Brain pericyte (primary cell): ENCODE measurements at regions not wholly inside any gene's neighbourhood (a gene's known extent, or its start where the extent isn't known, plus 50 kb on each side); places are given as distances from the start of the nearest gene placed in this dataset.
"Not testable (repeated sequence)": the region's sequence is repeated elsewhere in the genome, so short reads cannot be mapped to it uniquely, and the experiment has no call there.

Experiments
- DNase-seq: peaks from one replicate; pipeline ENCODE4 v3.0.0-alpha.2; 2012; ENCODE audit warnings: low read depth, low spot score

DNA sequence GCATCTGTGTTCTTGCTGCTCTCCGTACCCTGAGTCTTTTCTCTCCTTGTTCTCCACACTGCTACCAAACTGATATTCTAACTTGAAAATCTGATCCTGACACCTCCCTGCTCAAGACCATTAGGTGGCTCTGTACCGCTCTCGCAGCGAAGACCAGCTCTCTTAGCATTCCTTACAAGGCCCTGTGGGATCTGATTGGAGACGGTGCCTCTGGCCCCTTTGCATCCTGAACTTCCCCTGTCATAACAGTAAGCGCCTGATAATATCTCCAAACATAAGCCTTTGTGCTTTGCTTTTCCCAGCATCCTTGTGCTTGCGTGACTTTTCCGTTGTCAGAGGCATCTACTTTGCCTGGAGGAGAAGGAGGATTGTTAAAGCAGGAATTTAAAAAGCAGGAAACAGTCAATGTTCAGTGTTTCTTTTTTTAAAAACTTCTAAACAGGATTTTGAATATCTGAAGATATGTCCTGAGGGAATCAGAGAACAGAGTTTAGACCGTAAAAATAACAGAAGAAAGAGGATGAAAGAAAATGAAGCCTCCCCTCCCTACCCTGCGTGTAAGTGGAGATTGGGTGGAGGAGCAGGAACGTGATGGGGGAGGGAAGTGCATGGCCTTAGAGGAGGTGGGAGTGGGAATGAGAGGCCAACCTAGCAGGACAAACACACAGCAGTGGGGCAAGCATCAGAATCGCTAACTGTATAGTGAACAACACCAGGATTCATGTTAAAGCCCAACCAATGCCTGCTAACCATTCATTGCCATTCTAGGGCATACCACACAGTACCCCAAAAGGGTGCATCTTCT is 89.2 kb upstream of the STMND1 start:
- DNase-seq: no peak

DNA sequence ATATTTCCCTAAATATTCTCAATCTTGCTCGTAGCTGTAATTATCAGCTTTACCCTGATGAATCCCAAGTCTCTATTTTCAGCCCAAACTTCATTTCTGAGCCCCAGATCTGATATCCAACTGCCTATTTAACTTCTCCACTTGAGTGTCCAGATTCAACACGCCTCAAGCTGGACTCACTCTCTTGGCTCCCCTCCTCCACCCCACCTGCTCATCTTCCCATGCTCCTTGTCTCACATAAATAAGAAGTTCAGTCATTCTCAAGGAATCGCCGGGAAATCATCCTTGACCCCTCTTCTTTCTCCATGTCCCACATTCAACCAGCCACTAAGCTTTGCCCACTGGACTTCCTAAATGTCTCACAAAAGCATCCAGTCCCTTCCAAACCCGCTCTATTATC is 89.9 kb upstream of the STMND1 start:
- DNase-seq: no peak

DNA sequence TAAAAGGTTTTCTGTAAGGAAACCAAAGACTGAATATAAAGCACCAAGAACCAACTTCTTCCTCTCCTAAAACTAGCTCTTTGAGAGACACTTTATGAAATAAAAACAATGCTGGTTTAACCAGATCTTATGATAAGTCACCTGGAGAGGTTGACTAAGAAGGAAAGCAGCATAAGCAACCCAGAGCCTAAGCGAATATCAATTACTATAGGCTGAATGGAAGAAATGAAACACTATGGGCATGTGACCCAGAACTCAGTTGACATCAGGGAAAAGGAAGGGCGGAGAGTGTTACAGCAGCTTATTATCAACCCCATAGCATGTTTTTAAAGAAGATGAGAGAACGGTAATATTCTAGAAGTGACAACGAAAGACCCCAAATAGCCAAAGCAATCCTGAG is 94.1 kb upstream of the STMND1 start:
- no peak for DNase-seq

DNA sequence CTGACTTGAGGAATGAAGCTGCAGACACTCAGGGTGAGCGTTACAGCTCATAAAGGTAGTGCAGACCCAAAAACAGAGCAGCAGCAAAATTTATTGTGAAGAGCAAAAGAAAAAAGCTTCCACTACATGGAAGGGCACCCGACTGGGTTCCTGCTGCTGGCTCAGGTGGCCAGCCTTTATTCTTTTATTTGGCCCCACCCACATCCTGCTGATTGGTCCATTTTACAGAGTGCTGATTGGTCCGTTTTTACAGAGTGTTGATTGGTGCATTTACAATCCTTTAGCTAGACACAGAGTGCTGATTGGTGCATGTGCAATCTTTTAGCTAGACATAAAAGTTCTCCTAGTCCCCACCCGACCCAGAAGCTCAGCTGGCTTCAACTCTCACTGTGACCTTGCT is 95.3 kb upstream of the STMND1 start:
- no peak for DNase-seq

DNA sequence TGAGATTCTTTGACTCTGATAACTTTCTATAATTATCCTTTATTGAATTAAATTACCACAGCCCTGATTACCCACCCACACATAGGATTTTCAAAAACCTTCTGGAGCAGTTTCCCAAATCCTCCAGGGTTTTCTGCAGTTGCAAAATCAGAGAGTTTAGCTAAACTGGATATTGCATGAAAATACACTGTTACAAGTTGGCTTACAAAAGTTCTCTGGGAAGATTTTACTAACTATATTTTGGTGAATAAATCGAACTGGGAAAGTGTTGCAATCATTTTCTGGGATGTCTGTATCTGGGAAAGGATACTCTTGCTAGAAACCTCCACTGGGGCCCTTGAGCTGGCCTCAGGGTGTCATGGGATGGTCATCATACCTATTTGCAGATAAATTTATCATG is 97.6 kb upstream of the STMND1 start:
- no peak for DNase-seq

DNA sequence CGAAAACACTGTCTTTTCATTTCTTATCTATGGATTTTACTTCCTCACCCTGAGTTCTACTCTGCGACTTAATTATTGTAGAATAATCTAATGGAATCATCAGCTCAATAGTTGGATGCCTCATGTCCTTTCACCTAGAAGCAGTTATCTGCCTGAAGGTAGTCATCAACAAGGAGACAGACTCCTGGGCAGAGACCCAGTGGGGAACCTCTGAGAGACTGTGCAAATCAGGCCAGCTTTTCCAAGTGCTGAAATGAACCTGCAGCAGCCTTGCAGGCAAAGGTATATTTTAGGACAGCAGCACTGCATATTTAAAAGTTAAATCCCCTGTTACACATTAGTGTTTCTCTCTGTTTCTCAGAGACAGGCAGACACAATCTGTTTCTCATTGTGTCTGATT is 99.7 kb upstream of the STMND1 start:
- DNase-seq: no peak

DNA sequence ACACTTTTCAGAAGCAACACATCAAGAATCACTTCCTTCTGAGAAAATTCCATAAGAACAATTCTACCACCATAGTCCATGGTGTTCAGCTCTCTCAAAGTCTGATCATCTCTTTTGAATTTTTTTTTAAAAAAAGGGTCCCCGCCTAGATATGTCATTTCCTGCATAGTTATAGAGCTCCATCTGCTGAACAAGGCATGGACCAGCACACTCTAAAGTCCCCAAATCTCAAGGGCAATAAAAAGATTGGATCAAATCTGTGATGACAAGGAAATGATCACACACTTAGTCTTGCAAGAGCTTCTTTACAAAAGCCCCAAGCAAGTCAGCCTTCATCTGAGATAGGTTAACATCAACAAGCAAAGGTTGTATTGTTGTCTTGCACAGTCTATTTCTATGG is 100.7 kb upstream of the STMND1 start:
- no peak for DNase-seq

DNA sequence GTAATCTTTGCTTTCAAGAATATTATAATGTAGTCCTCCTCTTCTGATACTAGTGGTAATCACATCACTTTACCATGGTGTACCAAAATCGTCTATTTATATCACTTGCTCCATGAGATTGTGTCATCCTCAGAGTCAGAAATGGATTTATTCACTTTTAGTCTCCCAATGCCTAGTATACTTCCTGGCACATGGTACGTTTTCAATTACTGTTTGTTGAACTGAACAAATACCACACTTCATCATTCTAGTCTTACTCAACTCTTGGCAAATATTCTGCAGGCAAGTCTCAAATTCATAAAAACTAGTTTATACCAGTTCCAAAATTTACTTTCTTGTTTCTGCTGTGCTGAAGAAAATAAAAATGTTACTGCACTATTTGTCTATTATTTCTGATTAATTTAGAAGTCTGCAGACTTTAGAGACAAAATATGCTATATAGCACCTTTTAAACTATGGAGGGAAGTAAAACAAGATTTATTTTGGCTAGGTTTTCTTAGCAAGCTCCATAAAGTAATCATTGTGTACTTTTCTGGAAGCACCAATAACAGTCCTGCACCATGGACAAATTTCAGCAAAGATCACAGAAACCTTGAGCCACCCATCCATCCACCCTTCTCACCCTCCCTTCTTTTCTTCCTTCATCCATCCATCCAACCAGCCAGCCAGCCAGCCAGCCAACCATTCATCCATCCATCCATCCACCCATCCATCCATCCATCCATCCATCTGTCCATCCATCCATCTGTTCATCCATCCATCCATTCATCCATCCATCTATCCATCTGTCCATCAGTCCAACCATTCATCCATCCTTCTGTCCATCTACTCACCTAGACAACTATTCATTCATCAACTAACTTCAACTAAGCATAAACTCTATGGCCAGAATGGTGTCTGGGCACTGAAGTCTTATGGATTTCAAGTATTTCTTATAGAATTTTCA is 102.1 kb upstream of the STMND1 start:
- no peak for DNase-seq

DNA sequence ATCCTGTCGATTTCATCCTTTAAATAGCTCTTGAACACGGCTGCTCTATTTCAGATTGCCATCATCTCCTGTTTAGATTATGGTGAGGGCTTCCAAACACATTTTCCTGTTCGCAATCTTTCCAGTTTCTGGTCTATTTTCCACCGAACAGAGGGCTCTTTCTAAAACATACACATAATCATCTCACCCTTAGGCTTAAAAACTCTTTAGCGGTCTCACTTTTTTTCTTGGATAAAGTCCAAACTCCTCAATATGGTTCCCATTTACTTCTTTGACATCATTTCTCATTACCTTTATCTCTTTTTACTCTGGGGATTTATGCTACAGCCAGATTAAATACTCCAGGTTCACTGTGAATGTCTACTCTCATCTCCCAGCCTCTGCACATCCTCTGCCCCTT is 103.4 kb upstream of the STMND1 start:
- DNase-seq: no peak

DNA sequence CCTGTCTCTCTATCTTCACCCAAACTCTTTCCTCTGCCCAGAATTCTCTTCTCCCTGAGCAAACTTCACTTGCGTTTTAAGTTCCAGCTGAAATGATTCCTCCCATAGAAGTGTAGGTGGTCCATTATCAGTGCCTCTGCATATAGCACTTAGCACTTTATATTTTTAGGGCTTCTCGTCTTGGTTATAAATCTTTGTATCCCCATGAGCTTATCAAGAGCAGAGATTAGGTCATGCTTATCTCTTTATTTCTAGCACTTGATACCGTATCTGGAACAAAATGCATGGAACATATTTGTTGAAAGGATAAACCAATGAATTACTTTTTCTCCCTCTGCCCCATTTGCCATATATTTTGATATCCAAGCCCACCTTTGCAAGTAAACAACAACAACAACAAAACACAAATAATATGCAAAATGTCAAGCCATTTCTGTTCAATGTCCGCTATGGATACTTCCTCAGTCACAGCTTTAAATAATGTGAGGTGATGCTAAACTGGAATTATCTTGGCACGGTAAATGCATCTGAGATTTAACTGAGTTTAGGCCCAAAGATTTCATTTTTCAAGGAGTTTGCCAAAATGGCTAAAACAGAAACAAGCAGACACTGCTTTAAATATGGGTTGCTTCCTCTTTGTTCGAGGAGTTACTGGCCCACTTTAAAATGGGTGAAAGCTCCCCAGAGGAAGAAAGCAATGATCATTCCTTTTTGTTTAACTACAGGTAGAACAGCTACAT is 106.2 kb upstream of the STMND1 start:
- no peak for DNase-seq

DNA sequence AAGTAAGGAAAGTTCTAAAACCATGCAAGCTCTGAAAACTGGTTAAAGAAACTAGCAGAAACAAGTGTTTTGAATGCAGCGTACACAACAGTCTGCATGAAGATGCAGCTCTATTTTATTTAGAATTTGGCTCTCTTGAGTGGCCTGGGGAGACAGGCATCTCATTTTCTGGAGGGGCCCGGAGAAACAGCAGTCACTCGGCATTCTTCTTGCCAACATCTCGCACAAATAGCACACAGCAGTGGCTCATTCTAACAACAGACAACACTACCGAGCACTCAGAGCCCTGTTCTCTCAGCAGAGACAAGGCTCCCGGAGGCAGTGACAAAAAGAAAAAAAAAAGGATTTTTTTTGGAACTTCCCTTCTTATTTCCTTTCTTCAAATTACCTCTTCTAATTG is 108.5 kb upstream of the STMND1 start:
- DNase-seq: no peak

DNA sequence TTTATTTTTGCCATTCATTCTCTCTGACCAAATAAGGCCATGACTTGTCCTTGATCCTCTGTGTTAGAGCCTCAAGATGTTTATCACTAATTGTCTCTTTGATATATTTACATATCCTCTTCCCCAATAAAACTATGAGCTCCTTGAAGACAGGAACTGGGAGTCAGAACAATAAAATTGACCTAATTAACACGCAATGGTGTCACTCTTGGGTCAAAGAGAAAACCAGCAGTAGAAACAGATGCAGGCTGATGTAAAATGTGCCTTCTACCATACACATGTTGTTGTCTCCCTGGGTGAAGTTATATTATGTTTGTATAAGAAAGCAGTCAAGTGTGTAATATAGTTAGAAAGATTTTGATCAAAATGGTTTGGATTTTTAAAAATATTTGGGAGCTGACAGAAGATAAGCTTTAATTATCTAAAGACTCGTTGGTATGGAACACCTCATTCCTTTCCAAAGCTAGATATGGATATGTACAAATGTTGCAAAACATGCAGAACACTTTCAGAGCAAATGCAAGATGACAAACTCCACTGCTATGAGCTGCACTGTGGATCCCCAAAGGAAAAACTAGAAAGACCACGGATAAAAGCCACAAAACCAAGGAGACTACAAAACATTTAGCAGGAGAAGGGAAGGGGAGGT is 109.7 kb upstream of the STMND1 start:
- DNase-seq: no peak

DNA sequence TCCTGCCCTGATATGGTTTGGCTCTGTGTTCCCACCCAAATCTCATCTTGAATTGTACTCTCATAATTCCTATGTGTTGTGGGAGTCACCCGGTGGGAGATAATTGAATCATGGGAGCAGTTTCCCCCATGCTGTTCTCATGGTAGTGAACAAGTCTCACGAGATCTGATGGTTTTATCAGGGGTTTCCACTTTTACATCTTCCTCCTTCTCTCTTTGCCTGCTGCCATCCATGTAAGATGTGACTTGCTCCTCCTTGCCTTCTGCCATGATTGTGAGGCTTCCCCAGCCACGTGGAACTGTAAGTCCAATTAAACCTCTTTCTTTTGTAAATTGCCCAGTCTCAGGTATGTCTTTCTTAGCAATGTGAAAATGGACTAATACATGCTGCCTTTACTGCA is 111.9 kb upstream of the STMND1 start:
- not testable (repeated sequence) for DNase-seq

DNA sequence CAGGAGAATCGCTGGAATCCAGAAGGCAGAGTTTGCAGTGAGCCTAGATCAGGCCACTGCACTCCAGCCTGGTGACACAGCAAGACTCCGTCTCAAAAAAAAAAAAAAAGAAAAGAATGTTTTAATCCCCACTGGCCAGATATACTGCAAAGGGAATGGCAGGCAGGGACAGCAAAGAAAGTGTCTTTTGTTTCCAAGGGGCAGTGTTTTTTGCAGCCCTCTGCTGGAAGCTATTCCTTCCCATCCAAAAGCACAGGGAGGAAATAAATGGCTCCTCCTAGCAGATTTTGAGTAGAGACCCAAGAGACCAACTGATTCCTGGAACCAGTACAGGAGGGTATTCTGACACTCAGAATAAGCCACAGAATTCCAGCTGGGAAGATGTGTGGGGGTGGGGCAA is 112.5 kb upstream of the STMND1 start:
- DNase-seq: no peak

DNA sequence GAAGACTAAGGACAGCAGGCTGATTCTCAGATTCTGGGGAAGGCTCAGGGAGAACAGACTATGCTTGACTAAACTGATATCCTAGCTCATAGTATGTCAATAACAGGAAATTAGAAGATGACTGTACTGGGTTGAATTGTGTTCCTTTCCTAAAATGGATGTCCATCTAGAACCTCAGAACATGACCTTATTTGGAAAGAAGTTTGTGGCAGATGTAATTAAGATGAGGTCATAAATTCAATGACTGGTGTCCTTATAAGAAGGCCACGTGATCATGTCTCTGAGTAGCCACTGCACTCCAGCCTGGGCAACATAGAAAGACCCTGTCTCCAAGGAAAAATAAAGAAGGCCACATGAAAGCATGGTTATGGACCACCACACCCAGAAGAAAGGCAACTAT is 113.9 kb upstream of the STMND1 start:
- no peak for DNase-seq

DNA sequence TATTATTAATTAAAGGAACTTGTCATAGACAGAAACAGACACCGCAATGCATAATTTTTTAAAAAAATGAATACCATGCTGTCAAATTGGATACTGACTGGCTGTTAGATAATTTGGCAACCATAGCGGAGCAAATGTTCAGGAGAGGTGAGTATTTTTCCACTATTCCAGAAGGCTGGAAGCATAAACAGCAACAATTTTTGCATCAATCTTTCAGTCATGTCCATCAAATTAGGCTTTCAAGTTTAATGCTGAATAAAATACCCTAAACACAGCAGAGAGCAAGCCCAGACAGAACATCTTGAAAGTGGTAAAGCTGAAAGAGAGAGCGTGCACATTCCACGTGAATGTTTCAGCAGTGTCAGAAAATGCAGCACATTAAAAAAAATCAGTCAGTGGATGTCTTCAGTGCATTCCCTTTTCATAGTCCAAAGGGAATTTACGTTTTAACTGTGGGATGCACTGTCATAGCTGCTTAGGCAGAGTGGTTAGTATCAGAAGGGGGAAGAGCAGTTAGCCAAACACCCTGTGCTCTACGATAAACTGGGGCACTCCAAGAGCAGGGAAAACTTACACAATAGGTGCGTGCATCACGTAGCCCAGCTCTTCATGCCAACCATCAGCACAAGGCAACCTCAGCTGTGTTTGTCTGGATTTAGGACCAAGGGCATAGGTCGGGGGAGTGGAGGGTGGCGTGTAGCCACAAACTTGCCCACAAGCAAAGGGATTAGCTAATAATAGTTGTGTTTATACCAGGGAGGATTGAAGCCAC is 116.2 kb upstream of the STMND1 start:
- no peak for DNase-seq

DNA sequence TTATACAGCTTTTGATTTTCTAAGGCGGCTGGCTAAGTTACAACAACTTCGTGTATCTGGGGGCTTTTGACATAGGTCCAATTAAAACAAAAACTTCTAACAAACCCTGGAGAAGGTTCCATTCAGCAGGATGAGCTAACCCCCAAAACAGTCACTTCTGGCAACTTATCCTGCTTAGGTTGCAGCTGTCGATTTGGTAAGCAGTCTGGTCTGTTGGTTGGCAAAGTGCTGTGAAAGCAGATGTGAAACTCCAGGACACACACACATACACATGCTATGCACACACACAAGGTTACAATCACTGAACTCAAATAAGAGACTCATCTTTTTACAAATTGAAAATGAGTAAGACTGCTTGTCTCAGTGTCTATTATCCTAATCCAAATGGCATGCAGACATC is 119.0 kb upstream of the STMND1 start:
- peak; percentile 55 for DNase-seq

DNA sequence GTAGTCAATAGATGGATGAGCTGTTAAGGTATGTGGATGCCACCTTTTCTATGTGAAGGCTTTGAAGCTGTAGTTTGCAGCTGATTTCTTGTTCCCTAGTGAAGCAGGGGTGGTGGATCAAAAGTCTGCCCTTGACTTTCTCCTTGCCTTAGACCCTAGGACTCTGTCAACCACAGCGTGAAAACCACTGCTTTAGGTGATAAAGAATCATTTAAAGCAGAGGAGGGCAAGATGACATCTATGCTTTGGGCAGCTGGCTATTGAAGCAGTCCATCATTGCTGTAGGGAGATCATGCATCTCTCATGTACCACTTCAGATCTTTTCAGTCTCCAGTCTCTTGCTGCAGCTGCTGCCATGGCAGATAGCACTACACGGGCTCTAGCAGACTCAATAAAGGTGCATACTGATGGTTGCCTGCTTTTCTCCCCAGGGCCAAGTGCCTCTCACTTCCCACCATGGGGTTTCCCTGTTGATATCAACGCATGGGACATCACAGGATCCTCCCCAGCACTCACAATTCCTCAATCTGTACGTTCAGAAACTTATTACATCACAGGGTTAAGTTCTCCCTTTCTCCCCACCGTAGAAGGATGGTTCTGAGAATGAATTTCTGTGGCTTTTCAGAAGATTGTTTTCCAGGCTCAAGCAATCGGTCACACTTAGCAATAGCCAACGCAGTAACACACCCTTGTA is 122.0 kb upstream of the STMND1 start:
- DNase-seq: no peak

DNA sequence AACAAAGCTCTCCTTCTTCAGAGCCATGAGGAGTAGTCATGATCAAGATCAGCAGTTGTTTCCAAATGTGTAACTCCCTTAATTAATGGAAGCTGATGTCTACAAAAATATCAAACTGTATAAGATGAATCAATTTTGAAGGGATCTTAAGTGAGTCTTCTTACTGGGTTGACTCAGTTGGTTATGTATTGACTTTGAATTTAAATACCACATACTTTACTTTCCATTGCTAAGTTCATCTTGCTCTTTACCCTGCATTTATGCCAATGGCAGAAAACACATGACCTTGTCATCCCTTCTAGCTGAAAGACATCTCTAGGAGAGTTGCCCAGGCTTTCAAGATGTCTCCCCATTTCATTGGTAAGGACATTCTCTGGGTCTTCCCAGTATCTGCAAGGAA is 123.2 kb upstream of the STMND1 start:
- DNase-seq: no peak
